Caco-2 (cell line): ENCODE measurements at regions not wholly inside any gene's neighbourhood (a gene's known extent, or its start where the extent isn't known, plus 50 kb on each side); places are given as distances from the start of the nearest gene placed in this dataset.

Experiments
- BruUV-seq: library from RNA; stranded (reverse); fragments of 400-500 nt; replicated peaks from 2 replicates; lab custom pipeline; 2021; lab: Mats Ljungman, UMichigan
- CTCF ChIA-PET: fragments of 300-600 bp; sonication (Branson Sonifier 250); formaldehyde crosslinking; loops from one replicate; lab custom pipeline; 2022; ENCODE audit warnings: antibody characterized with exemption; lab: Charles Lee
- POLR2A ChIA-PET: fragments of 300-600 bp; sonication (Branson Sonifier 250); formaldehyde crosslinking; loops from one replicate; lab custom pipeline; 2022; ENCODE audit warnings: antibody characterized with exemption; lab: Charles Lee
- DNase-seq, 2 experiments: peaks; one replicate each; pipeline versions ENCODE4 v3.0.0 to v3.0.0-alpha.2; 2020 to 2022
- H3K27me3 ChIP-seq: replicated peaks from 2 replicates; pipeline ENCODE4 v1.6.0; 2011; ENCODE audit warnings: low read length; ENCODE audit not compliant: control insufficient read depth, insufficient read depth
- H3K36me3 ChIP-seq: 2 replicates; pipeline ENCODE4 v1.5.1; 2011; ENCODE audit warnings: low read length; ENCODE audit not compliant: control insufficient read depth, insufficient read depth
- H3K4me1 ChIP-seq: fragments of 250-450 bp; sonication (Bioruptor Pico); 2 replicates; pipeline ENCODE4 v1.5.1; 2020; ENCODE audit warnings: mild to moderate bottlenecking
- H3K4me3 ChIP-seq: 2 replicates; pipeline ENCODE4 v1.5.1; 2011; ENCODE audit warnings: low read depth, mild to moderate bottlenecking, control low read depth, low read length
- H3K9me3 ChIP-seq: fragments of 250-450 bp; sonication (Bioruptor Pico); 2 replicates; pipeline ENCODE4 v1.5.1; 2020; ENCODE audit warnings: mild to moderate bottlenecking, moderate library complexity
- H3K27ac Mint-ChIP-seq: one replicate; pipeline ENCODE4 v1.8.0; 2022; ENCODE audit warnings: mixed read lengths; ENCODE audit not compliant: unreplicated experiment
- H3K27me3 Mint-ChIP-seq: one replicate; pipeline ENCODE4 v1.8.0; 2022; ENCODE audit warnings: mixed read lengths; ENCODE audit not compliant: insufficient read depth, unreplicated experiment
- H3K36me3 Mint-ChIP-seq: one replicate; pipeline ENCODE4 v1.8.0; 2022; ENCODE audit warnings: mild to moderate bottlenecking, mixed read lengths; ENCODE audit not compliant: insufficient read depth, unreplicated experiment
- H3K4me1 Mint-ChIP-seq: one replicate; pipeline ENCODE4 v1.8.0; 2022; ENCODE audit warnings: low read depth, mixed read lengths; ENCODE audit not compliant: unreplicated experiment
- H3K4me3 Mint-ChIP-seq: one replicate; pipeline ENCODE4 v1.8.0; 2022; ENCODE audit warnings: mild to moderate bottlenecking, moderate library complexity, mixed read lengths; ENCODE audit not compliant: unreplicated experiment
- H3K9me3 Mint-ChIP-seq: one replicate; pipeline ENCODE4 v1.8.0; 2022; ENCODE audit warnings: mixed read lengths; ENCODE audit not compliant: unreplicated experiment
- intact Hi-C: fragments of 100-400 bp; cut with micrococcal nuclease; formaldehyde crosslinking; loops from one replicate; pipeline ENCODE4 v1.10.0; 2022; ENCODE audit not compliant: unreplicated experiment
- TF ChIP-seq, protein P1 (sequence below), 2 experiments: fragments of 200-600 bp in 1 of 2; IDR thresholded peaks; 1 replicate in 1 of 2; 2 replicates in 1 of 2; pipeline versions ENCODE4 v1.5.1 to v1.8.0; 2011 to 2022; ENCODE audit warnings: antibody characterized with exemption in 1 of 2, control low read depth in 1 of 2, inconsistent platforms in 1 of 2, low read depth in 1 of 2, low read length in 1 of 2, mild to moderate bottlenecking in 1 of 2, moderate library complexity in 1 of 2; ENCODE audit not compliant: insufficient read depth in 1 of 2, severe bottlenecking in 1 of 2, unreplicated experiment in 1 of 2

DNA sequence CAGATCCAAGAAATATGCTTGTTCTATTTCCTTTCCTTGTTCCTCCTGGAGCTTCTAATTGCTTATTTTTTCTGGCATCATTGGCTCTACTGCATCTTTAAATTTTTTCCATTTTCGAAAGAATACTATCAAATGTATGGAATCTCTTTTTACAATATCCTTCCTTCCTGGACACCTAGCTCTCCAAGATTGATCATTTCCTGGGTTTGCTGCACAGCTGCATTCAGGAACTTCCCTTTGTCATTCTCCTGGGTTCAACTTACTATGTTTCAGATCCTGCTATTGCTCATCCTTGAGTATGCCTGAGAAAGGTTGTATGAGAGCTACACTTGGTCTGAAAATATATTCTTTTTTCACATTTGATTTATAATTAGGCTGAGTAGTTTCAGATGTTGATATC lies 73.7 kb upstream of the ERCC6L2 start:
- ChIA-PET POLR2A (no interaction called here), CTCF (no interaction called here)
- Histone ChIP-seq H3K9me3 (peaks cover 10% of the 10 kb centered on the region; the same call in 1 of the 2 replicates), H3K27me3 (no peaks in the 10 kb centered on the region), H3K4me1 (no peaks in the 10 kb centered on the region), H3K36me3 (no peaks in the 10 kb centered on the region), H3K4me3 (no peak overlapping the region)
- TF ChIP-seq, protein P1, sequence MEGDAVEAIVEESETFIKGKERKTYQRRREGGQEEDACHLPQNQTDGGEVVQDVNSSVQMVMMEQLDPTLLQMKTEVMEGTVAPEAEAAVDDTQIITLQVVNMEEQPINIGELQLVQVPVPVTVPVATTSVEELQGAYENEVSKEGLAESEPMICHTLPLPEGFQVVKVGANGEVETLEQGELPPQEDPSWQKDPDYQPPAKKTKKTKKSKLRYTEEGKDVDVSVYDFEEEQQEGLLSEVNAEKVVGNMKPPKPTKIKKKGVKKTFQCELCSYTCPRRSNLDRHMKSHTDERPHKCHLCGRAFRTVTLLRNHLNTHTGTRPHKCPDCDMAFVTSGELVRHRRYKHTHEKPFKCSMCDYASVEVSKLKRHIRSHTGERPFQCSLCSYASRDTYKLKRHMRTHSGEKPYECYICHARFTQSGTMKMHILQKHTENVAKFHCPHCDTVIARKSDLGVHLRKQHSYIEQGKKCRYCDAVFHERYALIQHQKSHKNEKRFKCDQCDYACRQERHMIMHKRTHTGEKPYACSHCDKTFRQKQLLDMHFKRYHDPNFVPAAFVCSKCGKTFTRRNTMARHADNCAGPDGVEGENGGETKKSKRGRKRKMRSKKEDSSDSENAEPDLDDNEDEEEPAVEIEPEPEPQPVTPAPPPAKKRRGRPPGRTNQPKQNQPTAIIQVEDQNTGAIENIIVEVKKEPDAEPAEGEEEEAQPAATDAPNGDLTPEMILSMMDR (IDR thresholded peaks at IDR 0.05; ENCODE audit: insufficient read depth in 1 of 2, low read depth in 1 of 2, low read length in 1 of 2, severe bottlenecking in 1 of 2, unreplicated experiment in 1 of 2): no peak
- BruUV-seq: no TSS peak
- H3K4me3 Mint-ChIP-seq: no peak overlapping the region
- no peak overlapping the region for H3K27ac Mint-ChIP-seq
- peaks cover 10% of the 10 kb centered on the region for H3K27me3 Mint-ChIP-seq
- no peaks in the 10 kb centered on the region for H3K9me3 Mint-ChIP-seq
- intact Hi-C loops: no loop called here
- H3K36me3 Mint-ChIP-seq: no peaks in the 10 kb centered on the region
- DNase-seq: no peak
- no peaks in the 10 kb centered on the region for H3K4me1 Mint-ChIP-seq

DNA sequence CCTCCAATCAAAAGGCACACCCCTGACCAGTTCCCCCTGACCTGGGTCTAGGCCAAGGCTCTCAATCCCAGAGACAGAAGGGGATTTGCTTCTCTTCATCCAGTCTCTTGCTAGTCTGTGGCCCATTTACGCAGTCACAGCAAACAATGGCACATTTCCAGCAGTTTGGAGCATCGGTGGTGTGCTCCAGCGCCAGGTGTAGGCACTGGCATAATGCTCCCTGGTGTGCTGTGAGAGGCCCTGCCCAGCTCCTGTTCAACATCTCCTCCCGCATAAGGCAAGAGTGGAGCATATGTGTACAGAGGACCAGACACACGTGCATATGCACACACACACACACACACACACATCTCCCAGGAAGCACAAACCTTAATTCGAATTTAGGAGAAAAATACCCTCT lies 79.5 kb upstream of the ERCC6L2 start:
- Histone ChIP-seq H3K4me1 (no peaks in the 10 kb centered on the region), H3K9me3 (no peaks in the 10 kb centered on the region), H3K36me3 (no peaks in the 10 kb centered on the region), H3K4me3 (no peak overlapping the region), H3K27me3 (no peaks in the 10 kb centered on the region)
- Mint-ChIP-seq H3K9me3 (no peaks in the 10 kb centered on the region), H3K27ac (no peak overlapping the region), H3K27me3 (peaks cover 5% of the 10 kb centered on the region), H3K36me3 (no peaks in the 10 kb centered on the region), H3K4me3 (no peak overlapping the region), H3K4me1 (no peaks in the 10 kb centered on the region)
- BruUV-seq: no TSS peak
- CTCF ChIA-PET: no interaction called here
- TF ChIP-seq, protein P1 (IDR thresholded peaks at IDR 0.05; ENCODE audit: insufficient read depth in 1 of 2, low read depth in 1 of 2, low read length in 1 of 2, severe bottlenecking in 1 of 2, unreplicated experiment in 1 of 2): no peak
- POLR2A ChIA-PET: no interaction called here
- intact Hi-C loops: no loop called here
- DNase-seq: no peak

DNA sequence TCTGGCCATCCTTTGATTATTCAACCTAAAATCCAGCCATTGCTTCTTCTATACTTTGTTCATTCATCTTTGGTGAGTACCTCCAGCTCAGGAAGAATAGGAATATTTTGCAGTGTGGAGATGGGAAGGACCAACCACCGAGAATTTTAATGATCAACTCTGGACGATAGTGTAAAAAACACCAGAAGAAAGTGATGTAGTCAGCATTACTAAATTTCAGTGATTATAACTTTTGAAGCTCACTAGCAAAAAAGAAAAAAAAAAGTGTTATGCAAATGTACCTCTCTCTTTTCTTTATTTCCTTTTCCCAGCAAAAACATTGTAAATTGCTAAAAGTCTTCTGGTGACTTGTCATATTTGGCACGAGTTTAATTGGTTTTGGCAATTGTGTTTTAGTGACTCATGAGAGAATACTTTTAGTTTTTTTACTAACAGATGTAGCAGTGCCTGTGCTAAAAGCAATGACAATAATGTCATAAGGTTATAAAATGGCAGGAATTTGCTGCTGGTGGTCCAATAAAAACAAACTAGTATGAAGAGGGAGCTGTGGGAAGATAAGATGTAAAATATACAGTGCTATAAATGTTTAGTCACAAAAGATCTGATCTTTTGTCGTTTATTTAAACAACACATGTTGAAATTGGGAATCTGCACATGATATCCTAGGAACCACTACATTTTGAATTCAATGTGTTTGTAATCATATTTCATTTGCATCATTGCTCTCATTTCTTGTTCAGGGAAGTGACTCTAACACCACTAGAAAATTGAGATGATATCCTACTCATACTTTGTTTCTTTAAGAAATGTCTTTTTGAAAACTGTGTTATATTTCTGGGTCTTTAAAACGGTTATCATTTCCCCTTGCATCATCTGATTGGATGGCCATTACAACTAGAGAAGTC lies 81.3 kb upstream of the ERCC6L2 start:
- Mint-ChIP-seq H3K36me3 (no peaks in the 10 kb centered on the region), H3K4me1 (no peaks in the 10 kb centered on the region), H3K27ac (no peak overlapping the region), H3K27me3 (peaks cover 2% of the 10 kb centered on the region), H3K9me3 (no peaks in the 10 kb centered on the region), H3K4me3 (no peak overlapping the region)
- Histone ChIP-seq H3K36me3 (no peaks in the 10 kb centered on the region), H3K4me1 (no peaks in the 10 kb centered on the region), H3K9me3 (no peaks in the 10 kb centered on the region; the same call in 1 of the 2 replicates), H3K4me3 (no peak overlapping the region), H3K27me3 (no peaks in the 10 kb centered on the region)
- CTCF ChIA-PET: no interaction called here
- POLR2A ChIA-PET: no interaction called here
- intact Hi-C loops: no loop called here
- BruUV-seq: no TSS peak
- TF ChIP-seq, protein P1 (IDR thresholded peaks at IDR 0.05; ENCODE audit: insufficient read depth in 1 of 2, low read depth in 1 of 2, low read length in 1 of 2, severe bottlenecking in 1 of 2, unreplicated experiment in 1 of 2): no peak
- DNase-seq: no peak
